DMS53 treated with DMSO at 0.1 percent for 48 hours (cell line): ENCODE measurements at regions not wholly inside any gene's neighbourhood (a gene's known extent, or its start where the extent isn't known, plus 50 kb on each side); places are given as distances from the start of the nearest gene placed in this dataset.
"Not testable (repeated sequence)": the region's sequence is repeated elsewhere in the genome, so short reads cannot be mapped to it uniquely, and the experiment has no call there.

Experiments used
- DNase-seq: peaks from one replicate; lab custom pipeline; 2025; ENCODE audit not compliant: unreplicated experiment; lab: John Stamatoyannopoulos, UW

GRCh38 chr14:49249022-49249421 lies 337.2 kb downstream of the RPS29 start:
- DNase-seq: peak; percentile 31

GRCh38 chr14:49243777-49244176 lies 342.4 kb downstream of the RPS29 start:
- DNase-seq: not testable (repeated sequence)

GRCh38 chr14:49240383-49240782 lies 345.8 kb downstream of the RPS29 start:
- no peak for DNase-seq

- no peak for DNase-seq
Measured at GRCh38 chr14:49228552-49228951, 357.6 kb downstream of the RPS29 start.

GRCh38 chr14:49221316-49221715 lies 364.9 kb downstream of the RPS29 start:
- DNase-seq: no peak

- no peak for DNase-seq
Measured at GRCh38 chr14:49220492-49220891, 365.7 kb downstream of the RPS29 start.

- DNase-seq: no peak
Measured at GRCh38 chr14:49218436-49219092, 367.6 kb downstream of the RPS29 start.

GRCh38 chr14:49212721-49213120 lies 373.5 kb downstream of the RPS29 start:
- DNase-seq: no peak

- no peak for DNase-seq
Measured at GRCh38 chr14:49209416-49209815, 376.8 kb downstream of the RPS29 start.

- no peak for DNase-seq
Measured at GRCh38 chr14:49206828-49207227, 379.4 kb downstream of the RPS29 start.

GRCh38 chr14:49203676-49204075 lies 382.5 kb downstream of the RPS29 start:
- DNase-seq: no peak

- no peak for DNase-seq
Measured at GRCh38 chr14:49199159-49199558, 387.0 kb downstream of the RPS29 start.

GRCh38 chr14:49196327-49196726 lies 389.9 kb downstream of the RPS29 start:
- DNase-seq: no peak

GRCh38 chr14:49194067-49194466 lies 392.1 kb downstream of the RPS29 start:
- DNase-seq: no peak

- no peak for DNase-seq
Measured at GRCh38 chr14:49193332-49194065, 392.7 kb downstream of the RPS29 start.

- no peak for DNase-seq
Measured at GRCh38 chr14:49191380-49191779, 394.8 kb downstream of the RPS29 start.

GRCh38 chr14:49189375-49189774 lies 396.8 kb downstream of the RPS29 start:
- no peak for DNase-seq

- DNase-seq: no peak
Measured at GRCh38 chr14:49187799-49188198, 398.4 kb downstream of the RPS29 start.

GRCh38 chr14:49173765-49174373 lies 412.3 kb downstream of the RPS29 start:
- peak; percentile 57 for DNase-seq

- no peak for DNase-seq
Measured at GRCh38 chr14:49164074-49164473, 422.1 kb downstream of the RPS29 start.

- no peak for DNase-seq
Measured at GRCh38 chr14:49160983-49161382, 425.2 kb downstream of the RPS29 start.

- no peak for DNase-seq
Measured at GRCh38 chr14:49159081-49159480, 427.1 kb downstream of the RPS29 start.
